ENCODE measurements at regions not wholly inside any gene's neighbourhood (a gene's known extent, or its start where the extent isn't known, plus 50 kb on each side); places are given as distances from the start of the nearest gene placed in this dataset.
A peak's percentile ranks its signal among the peaks of the same experiment; 100 is the strongest.
"Not testable (repeated sequence)": the region's sequence is repeated elsewhere in the genome, so short reads cannot be mapped to it uniquely, and the experiment has no call there.

DNA sequence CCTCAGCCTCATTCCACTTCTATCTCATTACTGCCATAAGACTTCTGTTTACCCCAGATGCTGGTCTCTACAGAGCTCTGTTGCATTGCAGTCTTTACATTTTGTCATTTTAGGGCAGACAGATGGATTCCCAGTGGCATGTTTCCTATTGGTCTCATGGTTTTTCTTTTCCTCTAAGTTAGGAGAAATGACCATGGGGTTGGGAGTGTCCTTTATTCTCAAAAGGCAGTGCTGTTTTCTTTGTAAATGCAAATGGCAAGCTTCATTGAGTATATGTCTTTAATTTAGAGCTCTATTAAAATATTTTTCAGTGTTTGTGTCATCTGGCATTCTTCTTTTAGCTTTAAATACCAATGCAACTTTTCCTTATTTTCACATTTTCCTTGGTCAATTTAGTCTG lies 57.0 kb downstream of the MSTN start:
- no peak for DNase-seq

DNA sequence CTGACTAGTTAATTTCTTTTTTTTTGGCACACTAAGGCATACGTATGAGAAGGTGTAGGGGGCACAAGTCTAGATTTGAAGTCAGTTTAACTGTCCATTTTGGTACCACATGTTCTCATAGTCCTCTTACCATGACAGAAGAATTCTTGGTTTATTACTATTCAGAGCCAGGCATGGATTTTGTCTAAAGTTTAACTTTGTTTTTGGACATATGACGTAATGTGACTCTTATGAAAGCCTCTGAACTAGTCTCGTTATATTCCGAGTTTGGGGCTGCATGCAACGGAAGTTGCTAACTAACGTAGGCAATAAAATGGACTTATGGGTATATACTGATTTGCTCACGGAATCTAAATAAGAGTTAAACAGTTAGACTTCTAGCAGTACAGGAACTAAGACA lies 62.9 kb downstream of the MSTN start:
- no peak for DNase-seq

DNA sequence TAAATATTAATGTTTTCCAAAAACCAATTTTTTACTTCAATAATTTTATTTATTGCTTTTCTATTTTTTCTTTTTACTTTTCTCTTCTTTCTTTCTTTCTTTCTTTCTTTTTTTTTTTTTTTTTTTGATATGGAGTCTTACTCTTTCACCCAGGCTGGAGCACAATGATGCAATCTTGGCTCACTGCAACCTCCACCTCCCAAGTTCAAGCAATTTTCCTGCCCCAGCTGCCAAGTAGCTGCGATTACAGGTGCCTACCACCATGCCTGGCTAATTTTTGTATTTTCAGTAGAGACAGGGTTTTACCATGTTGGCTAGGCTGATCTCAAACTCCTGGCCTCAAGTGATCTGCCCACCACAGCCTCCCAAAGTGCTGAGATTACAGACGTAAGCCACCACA lies 63.9 kb downstream of the MSTN start:
- not testable (repeated sequence) for DNase-seq

DNA sequence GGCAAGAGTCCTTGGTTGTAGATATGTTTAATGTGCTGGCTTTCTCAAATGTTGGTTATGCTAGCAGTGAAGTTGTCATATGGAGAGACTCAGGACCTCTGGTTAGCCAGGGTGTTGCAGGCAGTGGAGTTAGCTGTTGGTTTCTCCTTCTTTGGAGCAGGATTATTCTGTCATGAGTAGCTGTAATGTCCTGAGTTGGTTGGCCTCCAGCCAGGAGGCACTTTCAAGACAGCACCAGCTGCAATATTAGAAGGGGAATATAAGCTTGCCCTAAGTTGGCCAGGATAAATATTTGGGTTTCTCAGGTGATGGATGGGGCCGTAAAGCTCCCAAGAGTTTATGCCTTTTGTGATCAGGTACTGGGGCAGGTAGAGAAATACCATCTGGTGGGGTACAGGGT lies 65.5 kb downstream of the MSTN start:
- no peak for DNase-seq

DNA sequence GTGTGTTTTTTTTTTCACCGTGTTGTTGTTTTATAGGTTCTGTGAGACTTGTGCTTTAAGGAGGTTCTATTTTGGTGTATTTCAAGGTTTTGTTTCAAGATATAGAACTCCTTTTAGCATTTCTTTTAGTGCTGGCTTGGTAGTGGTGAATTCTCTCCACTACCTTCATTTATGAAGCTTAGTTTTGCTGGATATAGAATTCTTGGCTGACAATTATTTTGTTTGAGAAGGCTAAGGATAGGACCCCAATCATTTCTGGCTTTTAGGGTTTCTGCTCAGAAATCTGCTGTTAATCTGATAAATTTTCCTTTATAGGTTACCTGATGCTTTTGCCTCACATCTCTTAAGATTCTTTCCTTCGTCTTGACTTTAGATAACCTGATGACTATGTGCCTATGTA lies 66.8 kb downstream of the MSTN start:
- no peak for DNase-seq

DNA sequence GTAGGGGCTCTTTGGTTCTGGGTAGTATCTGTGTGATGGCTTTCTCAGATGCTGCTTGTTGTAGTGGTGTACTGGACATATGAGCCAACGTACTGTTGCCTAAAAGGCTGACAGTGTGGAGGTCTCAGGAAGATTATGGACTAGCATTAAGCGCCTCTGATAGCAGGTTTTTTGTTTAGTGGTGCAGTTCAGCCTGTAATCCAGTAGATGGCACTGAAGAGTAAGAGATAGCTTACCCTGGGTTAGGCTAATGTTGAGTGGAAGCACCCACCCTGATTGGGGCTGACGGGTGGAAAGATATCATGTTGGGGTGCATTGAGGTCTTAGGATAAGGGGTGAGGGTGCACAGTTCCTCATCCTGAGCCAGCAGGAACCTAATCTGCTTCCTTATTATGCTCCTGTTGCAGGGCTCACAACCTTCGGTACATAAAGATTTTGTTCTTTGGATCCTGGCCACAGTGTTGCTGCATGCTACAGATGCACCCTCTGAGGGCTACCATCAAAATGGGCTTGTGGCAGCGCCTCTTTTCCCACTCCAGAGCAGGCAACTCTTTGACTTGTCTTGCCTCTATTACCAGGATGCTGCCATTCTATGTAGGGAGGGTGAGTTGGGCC lies 79.6 kb downstream of the MSTN start:
- no peak for DNase-seq

DNA sequence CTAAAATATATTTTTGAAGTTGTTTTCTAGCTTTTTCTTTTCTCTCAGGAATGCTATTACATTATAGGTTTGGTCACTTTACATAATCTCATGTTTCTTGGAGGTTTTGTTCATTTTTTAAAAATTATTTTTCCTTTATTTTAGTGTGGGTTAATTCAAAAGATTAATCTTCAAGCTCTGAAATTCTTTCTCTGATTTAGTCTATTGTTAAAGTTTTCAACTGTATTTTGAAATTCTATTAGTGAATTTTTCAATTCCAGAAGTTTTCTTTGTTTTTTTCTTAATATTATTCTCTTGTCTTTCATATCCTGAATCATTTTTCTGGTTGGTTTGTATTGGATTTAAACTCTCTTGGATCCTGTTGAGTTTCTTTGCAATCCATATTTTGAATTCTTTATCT lies 80.4 kb downstream of the MSTN start:
- no peak for DNase-seq

DNA sequence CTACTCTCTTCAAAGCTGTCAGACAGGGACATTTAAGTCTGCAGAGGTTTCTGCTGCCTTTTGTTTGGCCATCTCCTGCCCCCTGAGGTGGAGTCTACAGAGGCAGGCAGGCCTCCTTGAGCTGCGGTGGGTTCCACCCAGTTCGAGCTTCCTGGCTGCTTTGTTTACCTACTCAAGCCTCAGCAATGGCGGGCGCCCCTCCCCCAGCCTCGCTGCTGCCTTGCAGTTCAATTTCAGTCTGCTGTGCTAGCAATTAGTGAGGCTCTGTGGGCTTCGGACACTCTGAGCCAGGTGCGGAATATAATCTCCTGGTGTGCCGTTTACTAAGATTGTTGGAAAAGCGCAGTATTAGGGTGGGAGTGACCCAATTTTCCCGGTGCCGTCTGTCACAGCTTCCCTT lies 86.0 kb downstream of the MSTN start:
- DNase-seq, result not testable (repeated sequence)

DNA sequence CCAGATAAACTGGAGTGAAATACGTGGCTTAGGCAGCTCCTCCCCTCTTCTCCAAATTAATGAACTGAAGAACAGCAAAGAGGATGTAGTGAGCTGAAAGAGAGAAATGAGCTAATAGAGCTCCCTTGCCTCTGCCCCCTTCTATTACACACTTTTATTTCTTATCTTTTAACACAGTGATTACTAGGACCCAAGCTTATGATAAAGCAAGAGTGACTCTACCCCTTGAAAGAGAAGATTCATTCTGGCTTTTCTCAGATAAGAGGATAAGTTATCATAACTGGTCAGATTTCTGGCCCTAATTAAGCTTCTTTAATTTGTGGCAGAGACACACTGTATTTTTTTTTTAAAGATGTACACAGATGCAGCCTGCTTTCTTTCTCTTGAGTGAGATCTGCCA lies 102.2 kb downstream of the MSTN start:
- no peak for DNase-seq

DNA sequence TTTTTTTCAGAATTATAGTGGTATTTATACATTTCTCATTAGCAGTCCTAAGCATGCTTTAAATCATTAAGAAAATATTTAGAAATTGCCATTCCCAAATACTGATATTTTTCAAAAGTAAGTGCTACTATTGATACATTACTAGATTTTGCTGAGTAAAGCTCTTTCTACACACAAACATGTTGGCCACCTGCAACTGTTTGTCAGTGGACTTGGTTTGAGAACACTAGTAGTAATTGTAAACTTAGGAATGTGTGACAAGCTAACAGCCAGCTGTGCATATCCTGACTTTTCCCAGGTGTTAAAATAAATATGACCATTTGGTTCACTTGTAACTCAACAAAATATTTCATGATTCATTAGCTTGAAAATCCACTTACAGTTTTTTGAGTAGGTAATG lies 103.1 kb downstream of the MSTN start:
- no peak for DNase-seq

DNA sequence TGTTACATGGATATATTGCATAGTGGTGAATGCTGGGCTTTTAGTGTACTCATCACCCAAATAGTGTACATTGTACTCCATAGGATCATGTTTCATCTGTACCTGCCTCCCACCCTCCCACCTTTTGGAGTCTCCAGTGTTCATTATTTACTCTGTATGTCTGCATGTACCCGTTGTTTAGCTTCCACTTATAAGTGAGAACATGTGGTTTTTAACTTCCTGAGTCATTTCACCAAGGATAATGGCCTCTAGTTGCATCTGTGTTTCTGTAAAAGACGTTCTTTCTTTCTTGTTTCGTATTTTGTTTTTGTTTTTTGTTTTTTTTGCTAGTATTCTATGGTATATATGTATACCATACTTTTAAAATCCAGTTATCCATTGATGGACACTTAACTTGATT lies 107.5 kb downstream of the MSTN start:
- peak; percentile 21 for DNase-seq

DNA sequence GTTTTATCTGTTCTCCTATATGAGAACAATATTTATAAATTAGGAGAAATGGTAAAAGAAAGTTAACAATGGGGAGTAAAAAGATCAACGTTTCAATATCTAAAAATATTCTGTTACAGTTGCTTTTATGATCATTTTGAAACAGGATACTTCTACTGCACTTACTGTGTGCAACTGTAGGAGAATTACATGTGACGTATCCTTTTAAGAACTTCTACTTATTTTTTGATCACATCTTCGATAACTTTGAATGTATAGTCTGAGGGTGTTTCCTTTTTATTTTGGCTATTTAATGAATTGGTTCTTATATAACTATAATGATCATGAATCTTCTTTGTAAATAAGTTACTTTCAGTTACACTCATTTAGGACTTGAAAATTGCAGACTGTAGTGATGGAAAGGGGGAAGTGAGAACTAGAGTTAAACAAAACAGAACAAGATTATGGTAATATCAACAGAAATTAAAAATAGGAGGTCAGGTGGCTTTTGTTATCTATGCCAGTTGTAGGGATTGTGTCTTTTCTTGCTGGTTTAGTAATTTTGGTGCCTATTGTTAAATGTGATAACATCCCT lies 109.9 kb downstream of the MSTN start:
- peak; percentile 62 for DNase-seq

DNA sequence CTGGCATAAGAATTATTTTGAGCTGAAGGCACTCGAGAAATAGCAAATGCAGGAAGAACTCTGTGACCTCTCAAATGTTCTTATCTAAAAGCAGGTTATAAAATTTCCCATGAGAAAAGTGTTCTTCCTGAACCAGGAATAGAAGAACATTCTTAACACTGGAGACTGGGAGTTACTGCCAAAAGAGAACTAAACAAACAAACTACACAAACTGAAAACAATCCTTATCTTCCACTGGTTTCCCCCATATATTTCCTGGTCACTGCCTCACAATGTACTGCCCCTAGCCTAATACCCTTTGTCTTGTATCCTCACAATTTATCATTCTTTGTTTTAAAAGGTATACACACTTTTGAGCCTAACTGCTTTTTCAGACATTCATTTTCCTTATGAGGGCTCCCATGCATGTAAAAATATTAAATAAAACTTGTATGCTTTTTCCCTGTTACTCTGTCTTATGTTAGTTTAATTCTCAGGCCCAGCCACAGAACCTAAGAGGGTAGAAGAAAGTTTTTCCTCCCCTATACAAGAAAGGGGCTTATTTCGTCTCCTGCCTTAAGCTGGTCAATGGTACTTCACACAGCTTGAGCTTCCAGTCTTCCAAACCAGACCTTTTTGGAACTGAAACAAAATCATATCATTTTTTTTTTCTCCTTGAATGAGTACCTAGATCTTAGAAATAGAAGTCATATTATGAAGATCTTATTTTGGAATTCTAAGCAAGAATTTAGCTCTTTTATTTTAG lies 110.6 kb downstream of the MSTN start:
- DNase-seq, result no peak

DNA sequence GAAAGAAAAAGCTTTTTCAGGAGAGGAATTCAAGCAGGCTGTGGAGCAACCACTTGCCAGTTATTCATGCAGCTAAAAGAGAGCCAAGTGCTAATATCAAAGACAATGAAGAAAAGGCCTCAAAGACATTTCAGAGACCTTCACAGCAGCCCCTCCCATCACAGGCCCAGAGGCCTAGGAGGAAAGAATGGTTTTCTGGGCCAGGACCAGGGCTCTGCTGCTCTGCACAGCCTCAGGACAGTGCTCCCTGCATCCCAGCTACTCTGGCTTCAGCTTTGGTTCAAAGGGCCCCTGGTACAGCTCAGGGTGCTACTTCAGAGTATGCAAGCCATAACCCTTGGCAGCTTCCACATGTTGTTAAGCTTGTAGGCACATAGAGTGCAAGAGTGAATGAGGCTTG lies 119.5 kb downstream of the MSTN start:
- no peak for DNase-seq

DNA sequence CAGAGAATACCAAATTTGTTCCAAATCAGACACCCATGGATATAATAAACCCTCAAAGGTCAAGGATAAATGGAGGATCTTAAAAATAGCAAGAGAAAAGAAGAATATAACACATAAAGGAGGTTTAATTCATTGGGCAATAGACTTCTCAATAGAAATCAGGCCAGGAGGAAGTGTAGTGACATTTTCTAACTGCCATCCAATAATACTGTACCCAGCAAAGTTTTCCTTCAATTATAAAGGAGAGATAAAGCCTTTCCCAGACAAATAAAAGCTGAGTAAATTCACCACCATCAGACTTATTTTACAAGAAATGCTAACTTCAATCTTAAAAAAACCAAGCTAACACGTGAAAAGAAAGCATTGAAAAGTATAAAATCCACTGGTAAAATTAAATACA lies 121.6 kb downstream of the MSTN start:
- no peak for DNase-seq

DNA sequence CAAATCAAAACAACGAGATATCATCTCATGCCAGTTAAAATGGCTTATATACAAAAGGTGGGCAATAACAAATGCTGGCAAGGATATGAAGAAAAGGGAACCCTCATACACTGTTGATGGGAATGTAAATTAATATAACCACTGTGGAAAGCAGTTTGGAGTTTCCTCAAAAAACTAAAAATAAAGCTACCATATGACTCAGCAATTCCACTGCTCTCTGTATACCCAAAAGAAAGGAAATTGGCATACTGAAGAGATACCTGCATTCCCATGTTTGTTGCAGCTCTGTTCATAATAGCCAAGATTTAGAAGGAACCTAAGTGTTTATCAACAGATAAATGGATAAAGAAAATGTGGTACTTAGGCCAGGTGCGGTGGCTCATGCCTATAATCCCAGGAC lies 124.8 kb downstream of the MSTN start:
- no peak for DNase-seq

DNA sequence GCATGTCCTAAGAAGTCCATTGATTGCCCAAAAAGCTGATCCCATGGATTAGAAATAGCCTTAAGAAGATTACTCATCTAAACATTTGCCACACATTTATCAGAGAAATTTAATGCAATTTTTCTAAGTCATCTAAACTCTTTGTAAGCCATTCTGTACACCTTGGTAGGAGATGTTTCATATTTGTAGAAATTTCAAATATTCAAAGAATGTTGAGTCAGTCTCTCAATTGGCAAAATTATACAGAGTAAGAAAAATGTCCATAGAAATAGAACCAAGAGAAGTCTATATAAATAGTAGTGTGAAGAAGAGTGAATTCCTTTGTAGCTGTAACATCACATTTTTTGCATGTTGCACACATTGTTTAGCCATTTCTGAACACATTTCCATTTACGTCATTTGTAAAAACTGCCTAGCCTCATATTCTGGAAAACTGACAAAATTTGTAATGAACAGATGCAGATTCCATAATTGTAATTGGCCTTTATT lies 128.6 kb downstream of the MSTN start:
- DNase-seq, result no peak

DNA sequence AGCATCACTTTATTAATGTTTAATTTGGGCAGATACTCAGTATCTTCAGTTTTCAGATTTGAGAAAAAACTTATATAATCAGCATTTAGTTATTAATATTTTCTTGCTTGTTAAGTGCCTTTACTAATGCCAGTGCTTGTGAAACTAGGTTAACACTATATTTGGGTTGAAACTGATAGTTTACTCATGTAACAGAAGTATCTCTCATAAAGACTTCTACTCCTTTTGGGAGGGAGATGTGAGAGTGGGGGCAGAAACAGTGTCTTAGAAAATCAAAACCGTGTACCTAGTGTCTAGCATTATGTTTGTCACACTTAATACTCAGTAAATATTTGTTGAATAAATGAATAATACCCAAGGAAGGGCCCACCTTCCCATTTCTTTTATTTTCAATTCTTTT lies 129.5 kb downstream of the MSTN start:
- DNase-seq, result no peak

DNA sequence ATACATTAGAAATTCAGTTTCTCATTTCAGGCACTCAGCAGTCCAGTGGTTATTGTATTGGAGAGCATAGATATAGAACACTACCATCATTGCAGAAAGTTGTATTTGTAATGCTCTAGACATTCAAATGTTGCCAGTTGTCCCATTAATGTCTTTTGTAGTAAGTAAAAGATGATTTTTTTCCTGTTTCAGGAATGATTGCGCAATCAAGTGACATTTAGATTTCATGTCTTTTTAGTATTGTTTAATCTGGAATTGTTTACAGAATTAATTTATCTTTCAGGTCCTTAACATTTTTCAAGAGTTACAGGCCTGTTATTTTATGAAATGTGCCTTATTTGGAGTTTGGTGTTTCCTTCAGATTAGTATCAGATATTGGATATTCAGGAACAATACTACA lies 134.7 kb downstream of the MSTN start:
- no peak for DNase-seq
